SK-N-MC (cell line): ENCODE measurements at regions not wholly inside any gene's neighbourhood (a gene's known extent, or its start where the extent isn't known, plus 50 kb on each side); places are given as distances from the start of the nearest gene placed in this dataset.
A peak's percentile ranks its signal among the peaks of the same experiment; 100 is the strongest.
"Not testable (repeated sequence)": the region's sequence is repeated elsewhere in the genome, so short reads cannot be mapped to it uniquely, and the experiment has no call there.

Experiments used
- DNase-seq: peaks from one replicate; pipeline ENCODE4 v3.0.0-alpha.2; 2011; ENCODE audit warnings: low read depth, low spot score
- H3K27ac ChIP-seq: fragments of 200-600 bp; sonication (generic); 2 replicates; pipeline ENCODE4 v1.5.1; 2016; ENCODE audit warnings: mixed run types
- H3K36me3 ChIP-seq: fragments of 200-600 bp; sonication (generic); 2 replicates; pipeline ENCODE4 v1.6.1; 2017; ENCODE audit warnings: antibody characterized with exemption, low read length, mixed read lengths; ENCODE audit not compliant: insufficient read depth
- H3K4me3 ChIP-seq: fragments of 200-600 bp; sonication (generic); 2 replicates; pipeline ENCODE4 v1.5.1; 2016
- H3K9ac ChIP-seq: fragments of 200-600 bp; sonication (generic); 2 replicates; pipeline ENCODE4 v1.8.0; 2017; ENCODE audit warnings: mixed run types, mixed read lengths; ENCODE audit not compliant: insufficient read length
- H3K9me3 ChIP-seq: fragments of 200-600 bp; sonication (generic); 2 replicates; pipeline ENCODE4 v1.6.1; 2017; ENCODE audit warnings: low read depth, mild to moderate bottlenecking, antibody characterized with exemption, low read length, moderate library complexity, mixed read lengths
- EZH2 ChIP-seq: fragments of 200-600 bp; sonication (generic); IDR thresholded peaks from one replicate; pipeline ENCODE4 v1.6.1; 2017; ENCODE audit warnings: antibody characterized with exemption
- FOXP2 ChIP-seq: optimal IDR thresholded peaks from 2 replicates; pipeline ENCODE3; 2011; ENCODE audit warnings: mild to moderate bottlenecking, moderate library complexity; ENCODE audit not compliant: insufficient read depth; ENCODE audit errors: extremely low read length, control extremely low read depth
- POLR2AphosphoS5 ChIP-seq: IDR thresholded peaks from 2 replicates; pipeline ENCODE4 v1.6.1; 2012; ENCODE audit warnings: mild to moderate bottlenecking, low read depth, low read length, borderline replicate concordance

GRCh38 chr9:31870276-31870675 lies 514.2 kb upstream of the ACO1 start:
- Histone ChIP-seq H3K36me3 (no peaks in the 10 kb centered on the region), H3K9me3 (no peaks in the 10 kb centered on the region), H3K27ac (no peak overlapping the region), H3K4me3 (no peak overlapping the region), H3K9ac (no peak overlapping the region)
- TF ChIP-seq EZH2 (no peak), FOXP2 (no peak), POLR2AphosphoS5 (no peak)
- no peak for DNase-seq

GRCh38 chr9:31873722-31874121 lies 510.7 kb upstream of the ACO1 start:
- TF ChIP-seq FOXP2 (no peak), EZH2 (no peak), POLR2AphosphoS5 (no peak)
- Histone ChIP-seq H3K36me3 (no peaks in the 10 kb centered on the region), H3K27ac (no peak overlapping the region), H3K9me3 (no peaks in the 10 kb centered on the region), H3K9ac (no peak overlapping the region), H3K4me3 (no peak overlapping the region)
- DNase-seq: no peak

- no peak for TF ChIP-seq POLR2AphosphoS5
- no peak for TF ChIP-seq FOXP2
- no peak for TF ChIP-seq EZH2
- Histone ChIP-seq H3K9ac (no peak overlapping the region), H3K27ac (no peak overlapping the region), H3K4me3 (no peak overlapping the region), H3K9me3 (no peaks in the 10 kb centered on the region), H3K36me3 (no peaks in the 10 kb centered on the region)
- no peak for DNase-seq
These were observed 490.4 kb upstream of the ACO1 start for GRCh38 chr9:31894008-31894407.

GRCh38 chr9:31908158-31908890 lies 476.1 kb upstream of the ACO1 start:
- peak overlapping the region; percentile 72 for H3K27ac ChIP-seq
- H3K9ac ChIP-seq: no peak overlapping the region
- TF ChIP-seq EZH2: no peak
- no peak for TF ChIP-seq POLR2AphosphoS5
- TF ChIP-seq FOXP2: no peak
- H3K9me3 ChIP-seq: no peaks in the 10 kb centered on the region
- H3K4me3 ChIP-seq: peak overlapping the region; percentile 59
- no peaks in the 10 kb centered on the region for H3K36me3 ChIP-seq
- DNase-seq: peak; percentile 40

GRCh38 chr9:31908891-31909480 lies 475.5 kb upstream of the ACO1 start:
- H3K36me3 ChIP-seq: no peaks in the 10 kb centered on the region
- peak overlapping the region; percentile 72 for H3K27ac ChIP-seq
- no peak for TF ChIP-seq EZH2
- TF ChIP-seq POLR2AphosphoS5: no peak
- no peak for TF ChIP-seq FOXP2
- H3K9ac ChIP-seq: no peak overlapping the region
- no peaks in the 10 kb centered on the region for H3K9me3 ChIP-seq
- peak overlapping the region; percentile 59 for H3K4me3 ChIP-seq
- no peak for DNase-seq

- no peak overlapping the region for H3K9ac ChIP-seq
- no peak overlapping the region for H3K27ac ChIP-seq
- no peaks in the 10 kb centered on the region for H3K9me3 ChIP-seq
- no peak overlapping the region for H3K4me3 ChIP-seq
- TF ChIP-seq POLR2AphosphoS5: no peak
- no peak for TF ChIP-seq FOXP2
- no peak for TF ChIP-seq EZH2
- no peak for DNase-seq
- no peaks in the 10 kb centered on the region for H3K36me3 ChIP-seq
These were observed 471.8 kb upstream of the ACO1 start for GRCh38 chr9:31912636-31913035.

DNA sequence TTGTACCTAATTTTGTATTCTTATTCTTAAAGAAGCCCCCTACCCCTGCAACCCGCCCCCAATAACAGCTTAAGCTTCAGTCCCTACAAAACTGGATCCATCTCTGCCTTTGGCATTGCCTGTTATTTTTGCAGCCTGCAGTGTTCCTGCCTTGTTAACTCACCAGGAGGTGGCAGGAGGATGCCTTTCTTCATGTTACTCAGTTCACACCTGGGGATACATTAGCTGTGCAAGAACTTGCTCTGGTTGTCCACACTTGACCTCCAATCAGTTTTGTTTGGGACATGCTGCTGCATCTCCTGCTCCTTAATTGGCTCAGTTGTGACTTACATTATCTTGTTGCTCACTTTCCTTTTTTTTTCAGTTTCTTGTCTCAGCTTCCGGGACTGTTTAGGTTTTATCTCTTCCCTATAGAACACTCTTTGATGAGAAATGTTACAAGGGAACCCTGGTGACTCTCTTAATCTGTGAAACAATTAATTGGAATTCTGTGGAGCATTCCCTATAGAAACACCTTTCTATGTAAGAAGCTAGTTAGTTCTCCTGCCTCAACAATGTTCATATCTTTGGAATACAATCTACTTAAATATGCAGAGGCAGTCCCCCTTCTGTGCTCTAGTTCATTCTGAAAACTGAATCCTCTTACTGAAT lies 467.7 kb upstream of the ACO1 start:
- DNase-seq: no peak
- no peak for TF ChIP-seq POLR2AphosphoS5
- no peak for TF ChIP-seq EZH2
- no peak for TF ChIP-seq FOXP2
- Histone ChIP-seq H3K9me3 (no peaks in the 10 kb centered on the region; the same call in 1 of the 2 replicates), H3K36me3 (no peaks in the 10 kb centered on the region), H3K9ac (no peak overlapping the region), H3K4me3 (no peak overlapping the region), H3K27ac (no peak overlapping the region)

DNA sequence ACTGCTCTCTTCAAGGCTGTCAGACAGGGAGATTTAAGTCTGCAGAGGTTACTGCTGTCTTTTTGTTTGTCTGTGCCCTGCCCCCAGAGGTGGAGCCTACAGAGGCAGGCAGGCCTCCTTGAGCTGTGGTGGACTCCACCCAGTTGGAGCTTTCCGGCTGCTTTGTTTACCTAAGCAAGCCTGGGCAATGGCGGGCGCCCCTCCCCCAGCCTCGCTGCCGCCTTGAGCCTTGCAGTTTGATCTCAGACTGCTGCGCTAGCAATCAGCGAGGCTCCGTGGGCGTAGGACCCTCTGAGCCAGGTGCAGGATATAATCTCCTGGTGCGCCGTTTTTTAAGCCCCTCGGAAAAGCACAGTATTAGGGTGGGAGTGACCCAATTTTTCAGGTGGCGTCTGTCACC lies 446.7 kb upstream of the ACO1 start:
- not testable (repeated sequence) for DNase-seq, H3K27ac ChIP-seq, H3K36me3 ChIP-seq, H3K4me3 ChIP-seq, H3K9me3 ChIP-seq, H3K9ac ChIP-seq
